Transverse colon (tissue), 4 donors: ENCODE measurements at regions not wholly inside any gene's neighbourhood (a gene's known extent, or its start where the extent isn't known, plus 50 kb on each side); places are given as distances from the start of the nearest gene placed in this dataset.
"Not testable (repeated sequence)": the region's sequence is repeated elsewhere in the genome, so short reads cannot be mapped to it uniquely, and the experiment has no call there.

ENCODE experiments used
- DNase-seq: peaks from one replicate; pipeline ENCODE4 v3.0.0-alpha.2; 2019
- H3K27ac ChIP-seq, 4 donors: fragments of 200-600 bp; sonication (generic); 2 replicates each; pipeline ENCODE4 v1.5.1; 2016 to 2018; ENCODE audit warnings: inconsistent platforms in 4 of 4
- H3K27me3 ChIP-seq: fragments of 200-600 bp; sonication (generic); 2 replicates; pipeline ENCODE4 v1.5.1; 2017; ENCODE audit warnings: inconsistent platforms
- H3K36me3 ChIP-seq, 4 donors: fragments of 200-600 bp; sonication (generic); 2 replicates each; pipeline ENCODE4 v1.5.1; 2017 to 2019; ENCODE audit warnings: inconsistent platforms in 4 of 4
- H3K4me1 ChIP-seq, 4 donors: fragments of 200-600 bp; sonication (generic); 2 replicates each; pipeline ENCODE4 v1.5.1; 2017 to 2020; ENCODE audit warnings: inconsistent platforms in 4 of 4
- H3K4me3 ChIP-seq, 4 donors: fragments of 200-600 bp; sonication (generic); 1 replicate in 1 of 4; 2 replicates in 3 of 4; pipeline versions ENCODE4 v1.5.1 to v1.6.1; 2017 to 2019; ENCODE audit warnings: inconsistent platforms in 4 of 4
- H3K9me3 ChIP-seq, 2 donors: fragments of 200-600 bp; sonication (generic); 2 replicates each; pipeline ENCODE4 v1.5.1; 2017 to 2019; ENCODE audit warnings: inconsistent platforms in 2 of 2
- EP300 ChIP-seq: sonication (generic); formaldehyde crosslinking; IDR thresholded peaks from one replicate; pipeline ENCODE4 v1.6.1; 2017; ENCODE audit warnings: antibody characterized with exemption, low read depth
- POLR2A ChIP-seq: fragments of 450-650 bp; IDR thresholded peaks from one replicate; pipeline ENCODE4 v1.6.1; 2016; ENCODE audit warnings: antibody characterized with exemption, mild to moderate bottlenecking, moderate library complexity
- POLR2AphosphoS5 ChIP-seq, 3 donors: sonication (generic); formaldehyde crosslinking; IDR thresholded peaks; one replicate each; pipeline ENCODE4 v1.6.1; 2016; ENCODE audit warnings: antibody characterized with exemption in 3 of 3
- WGBS, 2 donors: methylation state at CpG; one replicate each; pipeline ENCODE4 v1.1.5; 2018; ENCODE audit warnings: low coverage in 1 of 2; 5-methylcytosine and 5-hydroxymethylcytosine counted together
- in situ Hi-C, 4 donors: fragments of 200-750 bp; cut with MboI; loops; one replicate each; pipeline versions ENCODE4 v1.15.0 to v1.15.1; 2017; ENCODE audit warnings: low sequenced_read_pairs in 3 of 4, low pct_ligation_motif_present in 1 of 4, low pct_unique_long_range_greater_than_20kb in 1 of 4
- intact Hi-C: fragments of 100-400 bp; cut with DNase I; formaldehyde crosslinking; loops from one replicate; pipeline ENCODE4 v1.15.1; 2023; ENCODE audit warnings: low total_unique reads
- TF ChIP-seq, protein P1 (sequence below), 5 experiments: fragments of 200-600 bp in 3 of 5; fragments of 450-650 bp in 2 of 5; sonication (generic) in 3 of 5; IDR thresholded peaks; 1 replicate in 2 of 5; 2 replicates in 3 of 5; pipeline ENCODE4 v1.5.1; 2016 to 2017; ENCODE audit warnings: antibody characterized with exemption in 5 of 5, inconsistent platforms in 3 of 5, mild to moderate bottlenecking in 2 of 5, moderate library complexity in 1 of 5

DNA sequence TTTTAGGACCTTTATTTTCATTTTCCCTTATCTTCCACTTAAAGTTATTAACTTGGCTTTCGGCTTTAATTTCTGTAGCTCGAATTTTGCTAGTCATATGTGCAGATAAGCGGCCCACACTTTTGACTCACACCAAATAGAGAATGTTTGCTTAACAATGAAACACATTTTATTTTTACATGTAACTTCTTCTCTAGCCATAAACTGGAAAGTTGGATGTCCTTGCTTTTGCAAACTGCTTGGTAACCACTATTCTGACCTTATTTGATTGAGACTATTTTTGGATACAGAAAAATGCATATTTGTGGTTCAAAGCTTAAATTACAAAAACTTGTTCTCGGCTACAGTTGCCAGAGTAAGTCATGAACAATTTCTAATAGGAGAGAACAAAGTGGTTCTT, 600.0 kb downstream of the KCTD12 start:
- in situ Hi-C loops, result no loop called here
- H3K27me3 ChIP-seq, result no peaks in the 10 kb centered on the region
- intact Hi-C loops, result no loop called here
- no peaks in the 10 kb centered on the region for H3K9me3 ChIP-seq
- WGBS, 2 donors, result 60 to 74% methylated on average over 4 of the region's 4 CpGs
- H3K27ac ChIP-seq, result no peak overlapping the region
- H3K4me1 ChIP-seq, result no peaks in the 10 kb centered on the region
- H3K4me3 ChIP-seq, result no peak overlapping the region
- TF ChIP-seq, protein P1, sequence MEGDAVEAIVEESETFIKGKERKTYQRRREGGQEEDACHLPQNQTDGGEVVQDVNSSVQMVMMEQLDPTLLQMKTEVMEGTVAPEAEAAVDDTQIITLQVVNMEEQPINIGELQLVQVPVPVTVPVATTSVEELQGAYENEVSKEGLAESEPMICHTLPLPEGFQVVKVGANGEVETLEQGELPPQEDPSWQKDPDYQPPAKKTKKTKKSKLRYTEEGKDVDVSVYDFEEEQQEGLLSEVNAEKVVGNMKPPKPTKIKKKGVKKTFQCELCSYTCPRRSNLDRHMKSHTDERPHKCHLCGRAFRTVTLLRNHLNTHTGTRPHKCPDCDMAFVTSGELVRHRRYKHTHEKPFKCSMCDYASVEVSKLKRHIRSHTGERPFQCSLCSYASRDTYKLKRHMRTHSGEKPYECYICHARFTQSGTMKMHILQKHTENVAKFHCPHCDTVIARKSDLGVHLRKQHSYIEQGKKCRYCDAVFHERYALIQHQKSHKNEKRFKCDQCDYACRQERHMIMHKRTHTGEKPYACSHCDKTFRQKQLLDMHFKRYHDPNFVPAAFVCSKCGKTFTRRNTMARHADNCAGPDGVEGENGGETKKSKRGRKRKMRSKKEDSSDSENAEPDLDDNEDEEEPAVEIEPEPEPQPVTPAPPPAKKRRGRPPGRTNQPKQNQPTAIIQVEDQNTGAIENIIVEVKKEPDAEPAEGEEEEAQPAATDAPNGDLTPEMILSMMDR (IDR thresholded peaks at IDR 0.05), result no peak
- TF ChIP-seq EP300, result no peak
- no peak for TF ChIP-seq POLR2AphosphoS5 (IDR thresholded peaks at IDR 0.05)
- TF ChIP-seq POLR2A, result no peak
- no peaks in the 10 kb centered on the region for H3K36me3 ChIP-seq
- no peak for DNase-seq

DNA sequence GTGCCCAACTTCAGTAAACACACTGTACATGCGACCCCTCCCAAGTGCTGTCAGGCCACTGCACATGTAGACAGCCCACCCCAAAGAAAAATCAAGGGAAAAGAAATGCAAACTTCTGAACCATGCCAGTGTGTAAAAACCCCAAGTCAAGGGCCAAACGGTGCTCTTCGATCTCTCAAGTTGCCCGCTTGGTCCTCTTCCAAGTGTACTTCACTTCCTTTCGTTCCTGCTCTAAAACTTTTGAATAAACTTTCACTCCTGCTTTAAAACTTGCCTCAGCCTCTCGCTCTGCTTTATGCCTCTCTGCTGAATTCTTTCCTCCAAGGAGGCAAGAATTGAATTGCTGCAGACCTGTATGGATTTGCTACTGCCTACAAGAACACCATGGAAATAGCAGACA, 600.7 kb downstream of the KCTD12 start:
- no peak overlapping the region for H3K27ac ChIP-seq
- no peaks in the 10 kb centered on the region for H3K9me3 ChIP-seq
- intact Hi-C loops (no loop called here), in situ Hi-C loops (no loop called here)
- H3K36me3 ChIP-seq, result no peaks in the 10 kb centered on the region
- DNase-seq, result no peak
- no peaks in the 10 kb centered on the region for H3K27me3 ChIP-seq
- WGBS, 2 donors, result 79 to 82% methylated on average over 5 to 6 of the region's 6 CpGs
- H3K4me3 ChIP-seq, result no peak overlapping the region
- TF ChIP-seq POLR2A (no peak), EP300 (no peak)
- TF ChIP-seq, protein P1 (IDR thresholded peaks at IDR 0.05), result no peak
- H3K4me1 ChIP-seq, result no peaks in the 10 kb centered on the region

DNA sequence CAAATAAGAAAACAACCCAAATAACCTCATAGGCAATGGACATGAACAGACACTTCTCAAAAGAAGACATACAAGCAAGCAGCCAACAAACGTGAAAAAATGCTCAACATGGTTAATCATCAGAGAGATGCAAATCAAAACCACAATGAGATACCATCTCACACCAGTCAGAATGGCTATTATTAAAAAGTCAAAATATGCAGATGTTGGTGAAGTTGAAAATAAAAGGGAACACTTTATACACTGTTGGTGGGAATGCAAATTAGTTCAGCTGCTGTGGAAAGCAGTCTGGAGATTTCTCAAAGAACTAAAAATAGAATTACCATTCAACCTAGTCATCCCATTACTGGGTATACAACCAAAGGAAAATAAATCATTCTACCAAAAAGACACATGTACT, 606.4 kb downstream of the KCTD12 start:
- in situ Hi-C loops, H3K27me3 ChIP-seq, H3K4me3 ChIP-seq, DNase-seq, H3K27ac ChIP-seq, intact Hi-C loops, H3K9me3 ChIP-seq, H3K36me3 ChIP-seq, H3K4me1 ChIP-seq: not testable (repeated sequence)
- 44 to 47% methylated on average over 1 of the region's 1 CpG for WGBS, 2 donors

DNA sequence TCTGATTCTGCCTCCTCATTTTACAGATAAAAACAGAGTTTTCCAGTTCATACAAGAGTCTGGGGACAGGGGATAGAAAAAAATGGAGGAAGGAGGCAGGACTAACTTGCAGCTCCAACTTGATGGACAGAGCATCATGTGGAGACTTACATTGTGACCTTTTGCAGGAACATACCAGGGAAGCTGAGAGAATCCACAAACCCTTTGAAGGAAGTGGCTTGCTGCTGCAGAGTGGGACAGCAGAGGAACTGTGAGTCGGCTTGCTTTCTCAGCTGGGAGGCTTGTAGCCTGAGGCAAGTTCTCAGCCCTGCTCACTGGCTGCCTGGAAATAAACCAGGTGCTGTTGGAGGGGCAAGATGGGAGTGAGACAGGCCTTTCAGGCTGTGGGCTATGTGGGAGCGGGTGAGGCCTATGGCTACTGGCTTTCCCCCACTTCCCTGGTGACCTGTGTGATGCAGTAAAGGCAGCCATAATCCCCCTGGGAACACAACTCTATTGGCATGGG, 614.4 kb downstream of the KCTD12 start:
- WGBS, 2 donors, result 85% methylated on average over 2 of the region's 2 CpGs; no CpG with 5 or more reads in 1 of the 2 donors
- Histone ChIP-seq H3K9me3 (no peaks in the 10 kb centered on the region), H3K27ac (no peak overlapping the region), H3K36me3 (no peaks in the 10 kb centered on the region), H3K27me3 (no peaks in the 10 kb centered on the region), H3K4me1 (no peaks in the 10 kb centered on the region), H3K4me3 (no peak overlapping the region)
- in situ Hi-C loops (no loop called here), intact Hi-C loops (no loop called here)
- DNase-seq, result no peak
- TF ChIP-seq POLR2AphosphoS5 (IDR thresholded peaks at IDR 0.05) (no peak), POLR2A (no peak), EP300 (no peak)
- TF ChIP-seq, protein P1 (IDR thresholded peaks at IDR 0.05), result no peak

DNA sequence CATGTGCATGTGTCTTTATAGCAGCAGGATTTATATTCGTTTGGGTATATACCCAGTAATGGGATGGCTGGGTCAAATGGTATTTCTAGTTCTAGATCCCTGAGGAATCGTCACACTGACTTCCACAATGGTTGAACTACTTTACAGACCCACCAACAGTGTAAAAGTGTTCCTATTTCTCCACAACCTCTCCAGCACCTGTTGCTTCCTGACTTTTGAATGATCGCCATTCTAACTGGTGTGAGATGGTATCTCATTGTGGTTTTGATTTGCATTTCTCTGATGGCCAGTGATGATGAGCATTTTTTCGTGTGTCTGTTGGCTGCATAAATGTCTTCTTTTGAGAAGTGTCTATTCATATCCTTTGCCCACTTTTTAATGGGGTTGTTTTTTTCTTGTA, 617.9 kb downstream of the KCTD12 start:
- intact Hi-C loops, H3K9me3 ChIP-seq, H3K4me3 ChIP-seq, H3K4me1 ChIP-seq, in situ Hi-C loops, H3K36me3 ChIP-seq, H3K27ac ChIP-seq, H3K27me3 ChIP-seq, DNase-seq: not testable (repeated sequence)
- 85% methylated on average over 4 of the region's 4 CpGs; no CpG with 5 or more reads in 1 of the 2 donors for WGBS, 2 donors
